HL-60 (cell line): ENCODE measurements at regions not wholly inside any gene's neighbourhood (a gene's known extent, or its start where the extent isn't known, plus 50 kb on each side); places are given as distances from the start of the nearest gene placed in this dataset.

Source experiments
- DNase-seq, 2 experiments: peaks; one replicate each; pipeline ENCODE4 v3.0.0-alpha.2; 2010 to 2020; ENCODE audit warnings: low read depth in 1 of 2, low spot score in 1 of 2
- H3K27ac ChIP-seq: fragments of 250-450 bp; sonication (Bioruptor Pico); replicated peaks from 2 replicates; pipeline ENCODE4 v1.5.1; 2020; ENCODE audit warnings: mild to moderate bottlenecking, moderate library complexity
- H3K27me3 ChIP-seq: fragments of 250-450 bp; sonication (Bioruptor Pico); 2 replicates; pipeline ENCODE4 v1.5.1; 2021; ENCODE audit warnings: mild to moderate bottlenecking, moderate library complexity; ENCODE audit not compliant: insufficient read depth, poor library complexity, severe bottlenecking
- H3K4me3 ChIP-seq: replicated peaks from 2 replicates; pipeline ENCODE4 v1.5.1; 2011; ENCODE audit warnings: mild to moderate bottlenecking, control low read depth, low read length; ENCODE audit not compliant: insufficient read depth
- GABPA ChIP-seq: IDR thresholded peaks from 2 replicates; pipeline ENCODE4 v1.6.1; 2012; ENCODE audit warnings: low read depth
- POLR2AphosphoS5 ChIP-seq: IDR thresholded peaks from 2 replicates; pipeline ENCODE4 v1.6.1; 2012; ENCODE audit warnings: low read depth
- SPI1 ChIP-seq: IDR thresholded peaks from 2 replicates; pipeline ENCODE4 v1.6.1; 2012; ENCODE audit warnings: low read depth, mild to moderate bottlenecking, borderline replicate concordance
- TF ChIP-seq, protein P1 (sequence below): IDR thresholded peaks from one replicate; pipeline ENCODE4 v1.5.1; 2011; ENCODE audit warnings: low read length, control low read depth, inconsistent platforms; ENCODE audit not compliant: insufficient read depth
- TF ChIP-seq, protein P2 (sequence below): IDR thresholded peaks from 2 replicates; pipeline ENCODE4 v1.6.1; 2012; ENCODE audit warnings: low read depth; ENCODE audit not compliant: insufficient replicate concordance

DNA sequence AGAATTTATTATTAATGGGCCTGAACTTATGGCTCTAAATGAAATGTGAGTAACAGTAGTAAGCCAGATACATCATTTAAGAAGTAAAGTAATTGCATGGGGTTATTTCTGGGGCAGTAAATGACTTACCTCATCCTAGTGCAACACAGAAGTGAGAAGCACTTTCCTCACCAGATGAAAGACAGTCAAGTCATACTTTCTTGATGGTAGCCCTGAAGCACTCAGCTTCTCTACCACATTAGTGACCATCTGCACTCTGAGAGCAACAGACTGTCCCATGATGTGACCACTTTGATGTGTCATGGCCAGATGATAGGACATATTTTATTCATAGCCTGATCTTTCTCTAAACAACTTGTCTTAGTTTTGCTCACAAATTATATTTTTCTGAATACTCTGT, 369.5 kb upstream of the PHF14 start:
- H3K27ac ChIP-seq: no peak overlapping the region
- no peak for DNase-seq

DNA sequence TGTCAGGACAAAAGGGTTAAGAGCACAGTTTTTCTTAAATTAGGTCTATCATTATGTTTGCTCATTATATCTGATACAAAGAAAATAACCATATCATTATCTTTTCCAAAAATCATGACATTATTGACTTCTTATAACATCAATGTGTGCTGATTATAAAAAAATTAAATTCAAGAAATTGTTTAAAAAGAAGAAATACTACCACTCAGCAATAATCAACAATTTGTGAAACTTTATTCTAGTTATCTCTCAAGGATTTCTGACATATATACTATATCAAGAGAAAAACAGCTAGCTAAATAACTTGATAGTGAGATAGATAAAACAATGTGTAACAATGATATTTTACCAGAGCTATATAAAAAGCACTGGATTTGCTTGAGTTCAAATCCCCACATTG, 360.7 kb upstream of the PHF14 start:
- no peak for DNase-seq
- Histone ChIP-seq H3K27ac (no peak overlapping the region), H3K27me3 (no peaks in the 10 kb centered on the region), H3K4me3 (no peak overlapping the region)
- no peak for TF ChIP-seq POLR2AphosphoS5
- TF ChIP-seq, protein P1, sequence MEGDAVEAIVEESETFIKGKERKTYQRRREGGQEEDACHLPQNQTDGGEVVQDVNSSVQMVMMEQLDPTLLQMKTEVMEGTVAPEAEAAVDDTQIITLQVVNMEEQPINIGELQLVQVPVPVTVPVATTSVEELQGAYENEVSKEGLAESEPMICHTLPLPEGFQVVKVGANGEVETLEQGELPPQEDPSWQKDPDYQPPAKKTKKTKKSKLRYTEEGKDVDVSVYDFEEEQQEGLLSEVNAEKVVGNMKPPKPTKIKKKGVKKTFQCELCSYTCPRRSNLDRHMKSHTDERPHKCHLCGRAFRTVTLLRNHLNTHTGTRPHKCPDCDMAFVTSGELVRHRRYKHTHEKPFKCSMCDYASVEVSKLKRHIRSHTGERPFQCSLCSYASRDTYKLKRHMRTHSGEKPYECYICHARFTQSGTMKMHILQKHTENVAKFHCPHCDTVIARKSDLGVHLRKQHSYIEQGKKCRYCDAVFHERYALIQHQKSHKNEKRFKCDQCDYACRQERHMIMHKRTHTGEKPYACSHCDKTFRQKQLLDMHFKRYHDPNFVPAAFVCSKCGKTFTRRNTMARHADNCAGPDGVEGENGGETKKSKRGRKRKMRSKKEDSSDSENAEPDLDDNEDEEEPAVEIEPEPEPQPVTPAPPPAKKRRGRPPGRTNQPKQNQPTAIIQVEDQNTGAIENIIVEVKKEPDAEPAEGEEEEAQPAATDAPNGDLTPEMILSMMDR: no peak
- TF ChIP-seq SPI1: no peak
- TF ChIP-seq GABPA: no peak
- TF ChIP-seq, protein P2, sequence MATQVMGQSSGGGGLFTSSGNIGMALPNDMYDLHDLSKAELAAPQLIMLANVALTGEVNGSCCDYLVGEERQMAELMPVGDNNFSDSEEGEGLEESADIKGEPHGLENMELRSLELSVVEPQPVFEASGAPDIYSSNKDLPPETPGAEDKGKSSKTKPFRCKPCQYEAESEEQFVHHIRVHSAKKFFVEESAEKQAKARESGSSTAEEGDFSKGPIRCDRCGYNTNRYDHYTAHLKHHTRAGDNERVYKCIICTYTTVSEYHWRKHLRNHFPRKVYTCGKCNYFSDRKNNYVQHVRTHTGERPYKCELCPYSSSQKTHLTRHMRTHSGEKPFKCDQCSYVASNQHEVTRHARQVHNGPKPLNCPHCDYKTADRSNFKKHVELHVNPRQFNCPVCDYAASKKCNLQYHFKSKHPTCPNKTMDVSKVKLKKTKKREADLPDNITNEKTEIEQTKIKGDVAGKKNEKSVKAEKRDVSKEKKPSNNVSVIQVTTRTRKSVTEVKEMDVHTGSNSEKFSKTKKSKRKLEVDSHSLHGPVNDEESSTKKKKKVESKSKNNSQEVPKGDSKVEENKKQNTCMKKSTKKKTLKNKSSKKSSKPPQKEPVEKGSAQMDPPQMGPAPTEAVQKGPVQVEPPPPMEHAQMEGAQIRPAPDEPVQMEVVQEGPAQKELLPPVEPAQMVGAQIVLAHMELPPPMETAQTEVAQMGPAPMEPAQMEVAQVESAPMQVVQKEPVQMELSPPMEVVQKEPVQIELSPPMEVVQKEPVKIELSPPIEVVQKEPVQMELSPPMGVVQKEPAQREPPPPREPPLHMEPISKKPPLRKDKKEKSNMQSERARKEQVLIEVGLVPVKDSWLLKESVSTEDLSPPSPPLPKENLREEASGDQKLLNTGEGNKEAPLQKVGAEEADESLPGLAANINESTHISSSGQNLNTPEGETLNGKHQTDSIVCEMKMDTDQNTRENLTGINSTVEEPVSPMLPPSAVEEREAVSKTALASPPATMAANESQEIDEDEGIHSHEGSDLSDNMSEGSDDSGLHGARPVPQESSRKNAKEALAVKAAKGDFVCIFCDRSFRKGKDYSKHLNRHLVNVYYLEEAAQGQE: no peak

More for the DNA sequence above, 369.5 kb upstream of the PHF14 start:
- no peaks in the 10 kb centered on the region for H3K27me3 ChIP-seq
- TF ChIP-seq, protein P2: no peak
- TF ChIP-seq SPI1 (no peak), POLR2AphosphoS5 (no peak), GABPA (no peak)
- TF ChIP-seq, protein P1: no peak
- H3K4me3 ChIP-seq: no peak overlapping the region

DNA sequence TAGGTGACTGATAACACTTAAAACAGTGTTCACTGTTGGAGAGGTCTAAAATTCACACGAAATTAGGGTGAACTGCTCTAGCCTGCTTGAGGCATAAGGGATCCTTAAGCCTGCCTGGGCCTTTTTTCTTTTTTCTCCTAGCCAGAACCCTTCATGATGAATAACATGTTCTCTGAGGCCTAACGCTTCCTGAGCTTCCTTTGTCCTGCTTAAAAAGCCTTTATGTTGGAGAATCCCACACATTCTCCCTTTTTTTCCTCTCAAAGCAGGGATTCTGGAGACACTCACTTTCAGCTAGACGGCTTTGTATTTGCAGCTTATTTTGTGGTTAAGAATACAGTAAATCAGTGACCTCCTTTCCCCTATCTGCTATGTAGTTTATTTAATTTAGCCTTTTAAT, 354.7 kb upstream of the PHF14 start:
- no peaks in the 10 kb centered on the region for H3K27me3 ChIP-seq
- H3K4me3 ChIP-seq: no peak overlapping the region
- H3K27ac ChIP-seq: no peak overlapping the region
- no peak for DNase-seq
- no peak for TF ChIP-seq SPI1
- TF ChIP-seq POLR2AphosphoS5: no peak
- TF ChIP-seq, protein P2: no peak
- TF ChIP-seq GABPA: no peak
- TF ChIP-seq, protein P1: no peak
